ENCODE measurements at regions not wholly inside any gene's neighbourhood (a gene's known extent, or its start where the extent isn't known, plus 50 kb on each side); places are given as distances from the start of the nearest gene placed in this dataset.

- TF ChIP-seq ATF6 (CRISPR knock-in tag; IDR thresholded peaks at IDR 0.05) = no peak
- no peak for TF ChIP-seq GABPB1 (CRISPR knock-in tag; IDR thresholded peaks at IDR 0.05)
- no peak for TF ChIP-seq PRDM15 (CRISPR knock-in tag; IDR thresholded peaks at IDR 0.05)
- no peak for TF ChIP-seq JUN (CRISPR knock-in tag; IDR thresholded peaks at IDR 0.05)
- no peak for TF ChIP-seq CBFB (CRISPR knock-in tag; IDR thresholded peaks at IDR 0.05; ENCODE audit: low read depth)
- TF ChIP-seq AR (CRISPR knock-in tag; IDR thresholded peaks at IDR 0.05) = no peak
- TF ChIP-seq FOXJ3 (CRISPR knock-in tag; IDR thresholded peaks at IDR 0.05; ENCODE audit: borderline replicate concordance) = no peak
- no peak for TF ChIP-seq ATF3 (CRISPR knock-in tag; conservative IDR thresholded peaks at IDR 0.05)
- TF ChIP-seq USF1 (CRISPR knock-in tag; IDR thresholded peaks at IDR 0.05) = no peak
- TF ChIP-seq SP1 (CRISPR knock-in tag; conservative IDR thresholded peaks at IDR 0.05) = no peak
- Mint-ChIP-seq H3K27me3 (ENCODE audit: low read depth) (peaks cover 12% of the 10 kb centered on the region), H3K4me1 (peaks cover 5% of the 10 kb centered on the region; the same call in 1 of the 2 replicates), H3K36me3 (peaks cover 38% of the 10 kb centered on the region), H3K27ac (no peak overlapping the region), H3K4me3 (no peak overlapping the region), H3K9me3 (peaks cover 73% of the 10 kb centered on the region)
- DNase-seq (ENCODE audit: low spot score) (no peak), ATAC-seq (no peak)
- ChIA-PET CTCF (no interaction called here), POLR2A (no interaction called here)
Observed at GRCh38 chr2:5818961-5819600, 126.9 kb downstream of the SOX11 start.

GRCh38 chr2:5824126-5824525 lies 131.9 kb downstream of the SOX11 start:
- Mint-ChIP-seq H3K9me3 (peaks cover 72% of the 10 kb centered on the region), H3K27me3 (ENCODE audit: low read depth) (peaks cover 24% of the 10 kb centered on the region), H3K36me3 (peaks cover 50% of the 10 kb centered on the region), H3K4me1 (peaks cover 5% of the 10 kb centered on the region; the same call in 1 of the 2 replicates), H3K27ac (no peak overlapping the region), H3K4me3 (no peak overlapping the region)
- ChIA-PET POLR2A (interaction anchor here (0.5 kb wide), 1 partner anchor 1642 kb away, joined by 4 read pairs; no protein-coding TSS in a partner anchor), CTCF (no interaction called here)
- ATAC-seq (no peak), DNase-seq (ENCODE audit: low spot score) (no peak)
- TF ChIP-seq ZNF281 (CRISPR knock-in tag; IDR thresholded peaks at IDR 0.05) (no peak), TEAD1 (CRISPR knock-in tag; IDR thresholded peaks at IDR 0.05) (no peak), AR (CRISPR knock-in tag; IDR thresholded peaks at IDR 0.05) (no peak), RELA (CRISPR knock-in tag; IDR thresholded peaks at IDR 0.05; ENCODE audit: borderline replicate concordance) (no peak), PRDM15 (CRISPR knock-in tag; IDR thresholded peaks at IDR 0.05) (no peak), IRF2 (CRISPR knock-in tag; IDR thresholded peaks at IDR 0.05; ENCODE audit: borderline replicate concordance, low read depth) (no peak)

Data from WTC11 (cell line).